ENCODE measurements at regions not wholly inside any gene's neighbourhood (a gene's known extent, or its start where the extent isn't known, plus 50 kb on each side); places are given as distances from the start of the nearest gene placed in this dataset.

DNA sequence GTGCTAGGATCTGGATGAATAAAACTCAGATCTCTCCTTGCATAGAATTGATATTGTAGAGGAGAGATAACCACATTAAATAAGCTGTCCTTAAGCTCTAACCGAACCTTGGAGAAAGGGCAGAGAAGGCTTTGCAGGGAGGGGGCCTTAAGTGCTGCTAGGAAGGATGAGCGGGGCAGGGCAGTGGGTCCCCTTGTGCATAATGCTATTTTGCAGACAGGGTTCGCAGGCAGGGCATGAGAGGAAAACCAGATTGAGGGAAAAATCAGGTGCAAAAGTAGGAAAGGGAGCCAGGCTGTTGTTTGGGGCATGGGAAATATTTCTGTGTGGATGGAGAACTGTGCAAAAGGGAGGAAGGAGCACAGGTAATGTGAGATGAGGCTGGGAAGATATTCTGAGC lies 383.0 kb upstream of the JARID2 start:
- TF ChIP-seq ESRRG (CRISPR knock-in tag; IDR thresholded peaks at IDR 0.05) (no peak), ISL1 (CRISPR knock-in tag; IDR thresholded peaks at IDR 0.05) (no peak), TCF4 (CRISPR knock-in tag; IDR thresholded peaks at IDR 0.05; ENCODE audit: borderline replicate concordance) (no peak)
- TF ChIP-seq, protein P1, sequence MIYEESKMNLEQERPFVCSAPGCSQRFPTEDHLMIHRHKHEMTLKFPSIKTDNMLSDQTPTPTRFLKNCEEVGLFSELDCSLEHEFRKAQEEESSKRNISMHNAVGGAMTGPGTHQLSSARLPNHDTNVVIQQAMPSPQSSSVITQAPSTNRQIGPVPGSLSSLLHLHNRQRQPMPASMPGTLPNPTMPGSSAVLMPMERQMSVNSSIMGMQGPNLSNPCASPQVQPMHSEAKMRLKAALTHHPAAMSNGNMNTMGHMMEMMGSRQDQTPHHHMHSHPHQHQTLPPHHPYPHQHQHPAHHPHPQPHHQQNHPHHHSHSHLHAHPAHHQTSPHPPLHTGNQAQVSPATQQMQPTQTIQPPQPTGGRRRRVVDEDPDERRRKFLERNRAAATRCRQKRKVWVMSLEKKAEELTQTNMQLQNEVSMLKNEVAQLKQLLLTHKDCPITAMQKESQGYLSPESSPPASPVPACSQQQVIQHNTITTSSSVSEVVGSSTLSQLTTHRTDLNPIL (CRISPR knock-in tag; IDR thresholded peaks at IDR 0.05; ENCODE audit: low read depth) = no peak
- ATAC-seq = no peak

DNA sequence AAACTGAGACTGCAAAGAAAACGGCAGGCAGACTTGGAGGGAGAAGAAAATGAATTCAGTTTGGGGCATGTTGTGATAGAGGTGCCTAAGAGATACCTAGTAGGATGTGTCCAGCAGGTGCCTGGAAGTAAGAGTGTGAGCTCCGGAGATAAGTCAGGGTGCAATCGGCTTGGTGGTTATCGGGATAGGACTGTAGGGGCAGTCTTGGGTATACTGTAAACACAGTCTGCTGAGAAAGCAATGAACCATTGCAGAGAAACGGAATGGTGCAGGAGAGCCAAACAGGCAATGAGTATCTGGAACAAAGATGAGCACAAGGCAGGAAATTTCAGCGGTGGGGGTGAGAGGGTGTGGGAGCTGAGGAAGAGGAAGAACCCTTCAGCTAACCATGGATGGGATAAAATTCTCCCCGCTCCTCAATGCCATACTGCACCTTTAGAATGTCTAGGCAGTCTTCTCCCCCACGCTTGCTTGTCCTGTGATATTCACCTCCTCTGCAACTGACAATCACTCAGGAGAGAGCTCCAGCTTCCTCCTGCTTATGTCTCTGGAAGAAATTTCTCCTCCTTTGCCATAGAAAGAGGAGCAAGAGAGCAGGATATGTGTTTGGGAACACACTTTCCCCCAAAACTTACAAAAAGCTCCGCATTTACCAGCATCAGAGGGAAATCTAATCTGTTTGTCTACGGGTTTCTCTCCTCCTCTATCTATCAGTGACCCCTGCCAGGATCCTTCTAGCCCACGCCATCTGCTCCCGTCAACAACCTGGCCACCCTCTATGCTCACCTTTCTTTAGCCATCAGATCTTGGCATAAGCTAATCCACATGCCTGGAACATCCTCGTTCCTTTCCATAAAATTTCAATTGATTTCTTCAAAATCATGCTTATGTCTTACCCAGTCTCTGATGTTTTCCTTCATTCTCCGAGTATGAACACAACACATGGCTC lies 381.7 kb upstream of the JARID2 start:
- no peak for TF ChIP-seq ZFP30 (CRISPR knock-in tag; IDR thresholded peaks at IDR 0.05)
- TF ChIP-seq, protein P2, sequence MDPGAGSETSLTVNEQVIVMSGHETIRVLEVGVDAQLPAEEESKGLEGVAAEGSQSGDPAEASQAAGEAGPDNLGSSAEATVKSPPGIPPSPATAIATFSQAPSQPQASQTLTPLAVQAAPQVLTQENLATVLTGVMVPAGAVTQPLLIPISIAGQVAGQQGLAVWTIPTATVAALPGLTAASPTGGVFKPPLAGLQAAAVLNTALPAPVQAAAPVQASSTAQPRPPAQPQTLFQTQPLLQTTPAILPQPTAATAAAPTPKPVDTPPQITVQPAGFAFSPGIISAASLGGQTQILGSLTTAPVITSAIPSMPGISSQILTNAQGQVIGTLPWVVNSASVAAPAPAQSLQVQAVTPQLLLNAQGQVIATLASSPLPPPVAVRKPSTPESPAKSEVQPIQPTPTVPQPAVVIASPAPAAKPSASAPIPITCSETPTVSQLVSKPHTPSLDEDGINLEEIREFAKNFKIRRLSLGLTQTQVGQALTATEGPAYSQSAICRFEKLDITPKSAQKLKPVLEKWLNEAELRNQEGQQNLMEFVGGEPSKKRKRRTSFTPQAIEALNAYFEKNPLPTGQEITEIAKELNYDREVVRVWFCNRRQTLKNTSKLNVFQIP (CRISPR knock-in tag; IDR thresholded peaks at IDR 0.05; ENCODE audit: borderline replicate concordance, low read depth) = no peak
- no peak for TF ChIP-seq OSR1 (CRISPR knock-in tag; IDR thresholded peaks at IDR 0.05)
- TF ChIP-seq ARNTL (CRISPR knock-in tag; IDR thresholded peaks at IDR 0.05; ENCODE audit: borderline replicate concordance, low read depth) = no peak
- TF ChIP-seq, protein P3, sequence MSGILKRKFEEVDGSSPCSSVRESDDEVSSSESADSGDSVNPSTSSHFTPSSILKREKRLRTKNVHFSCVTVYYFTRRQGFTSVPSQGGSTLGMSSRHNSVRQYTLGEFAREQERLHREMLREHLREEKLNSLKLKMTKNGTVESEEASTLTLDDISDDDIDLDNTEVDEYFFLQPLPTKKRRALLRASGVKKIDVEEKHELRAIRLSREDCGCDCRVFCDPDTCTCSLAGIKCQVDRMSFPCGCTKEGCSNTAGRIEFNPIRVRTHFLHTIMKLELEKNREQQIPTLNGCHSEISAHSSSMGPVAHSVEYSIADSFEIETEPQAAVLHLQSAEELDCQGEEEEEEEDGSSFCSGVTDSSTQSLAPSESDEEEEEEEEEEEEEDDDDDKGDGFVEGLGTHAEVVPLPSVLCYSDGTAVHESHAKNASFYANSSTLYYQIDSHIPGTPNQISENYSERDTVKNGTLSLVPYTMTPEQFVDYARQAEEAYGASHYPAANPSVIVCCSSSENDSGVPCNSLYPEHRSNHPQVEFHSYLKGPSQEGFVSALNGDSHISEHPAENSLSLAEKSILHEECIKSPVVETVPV (CRISPR knock-in tag; IDR thresholded peaks at IDR 0.05) = no peak
- no peak for TF ChIP-seq TOX (CRISPR knock-in tag; IDR thresholded peaks at IDR 0.05; ENCODE audit: borderline replicate concordance)
- TF ChIP-seq, protein P1 (CRISPR knock-in tag; IDR thresholded peaks at IDR 0.05; ENCODE audit: low read depth) = no peak
- no peak for TF ChIP-seq CSDC2 (CRISPR knock-in tag; IDR thresholded peaks at IDR 0.05)
- TF ChIP-seq ESRRG (CRISPR knock-in tag; IDR thresholded peaks at IDR 0.05) = no peak
- no peak for TF ChIP-seq ZNF70 (CRISPR knock-in tag; IDR thresholded peaks at IDR 0.05)
- no peak for TF ChIP-seq ZNF8 (CRISPR knock-in tag; IDR thresholded peaks at IDR 0.05)
- no peak for TF ChIP-seq PPARA (CRISPR knock-in tag; IDR thresholded peaks at IDR 0.05; ENCODE audit: borderline replicate concordance)
- TF ChIP-seq RARB (CRISPR knock-in tag; IDR thresholded peaks at IDR 0.05) = no peak
- TF ChIP-seq, protein P4, sequence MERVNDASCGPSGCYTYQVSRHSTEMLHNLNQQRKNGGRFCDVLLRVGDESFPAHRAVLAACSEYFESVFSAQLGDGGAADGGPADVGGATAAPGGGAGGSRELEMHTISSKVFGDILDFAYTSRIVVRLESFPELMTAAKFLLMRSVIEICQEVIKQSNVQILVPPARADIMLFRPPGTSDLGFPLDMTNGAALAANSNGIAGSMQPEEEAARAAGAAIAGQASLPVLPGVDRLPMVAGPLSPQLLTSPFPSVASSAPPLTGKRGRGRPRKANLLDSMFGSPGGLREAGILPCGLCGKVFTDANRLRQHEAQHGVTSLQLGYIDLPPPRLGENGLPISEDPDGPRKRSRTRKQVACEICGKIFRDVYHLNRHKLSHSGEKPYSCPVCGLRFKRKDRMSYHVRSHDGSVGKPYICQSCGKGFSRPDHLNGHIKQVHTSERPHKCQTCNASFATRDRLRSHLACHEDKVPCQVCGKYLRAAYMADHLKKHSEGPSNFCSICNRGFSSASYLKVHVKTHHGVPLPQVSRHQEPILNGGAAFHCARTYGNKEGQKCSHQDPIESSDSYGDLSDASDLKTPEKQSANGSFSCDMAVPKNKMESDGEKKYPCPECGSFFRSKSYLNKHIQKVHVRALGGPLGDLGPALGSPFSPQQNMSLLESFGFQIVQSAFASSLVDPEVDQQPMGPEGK (CRISPR knock-in tag; IDR thresholded peaks at IDR 0.05; ENCODE audit: borderline replicate concordance) = no peak
- no peak for TF ChIP-seq BACH2 (CRISPR knock-in tag; IDR thresholded peaks at IDR 0.05; ENCODE audit: borderline replicate concordance)
- TF ChIP-seq GLIS3 (CRISPR knock-in tag; IDR thresholded peaks at IDR 0.05) = no peak
- no peak for ATAC-seq

DNA sequence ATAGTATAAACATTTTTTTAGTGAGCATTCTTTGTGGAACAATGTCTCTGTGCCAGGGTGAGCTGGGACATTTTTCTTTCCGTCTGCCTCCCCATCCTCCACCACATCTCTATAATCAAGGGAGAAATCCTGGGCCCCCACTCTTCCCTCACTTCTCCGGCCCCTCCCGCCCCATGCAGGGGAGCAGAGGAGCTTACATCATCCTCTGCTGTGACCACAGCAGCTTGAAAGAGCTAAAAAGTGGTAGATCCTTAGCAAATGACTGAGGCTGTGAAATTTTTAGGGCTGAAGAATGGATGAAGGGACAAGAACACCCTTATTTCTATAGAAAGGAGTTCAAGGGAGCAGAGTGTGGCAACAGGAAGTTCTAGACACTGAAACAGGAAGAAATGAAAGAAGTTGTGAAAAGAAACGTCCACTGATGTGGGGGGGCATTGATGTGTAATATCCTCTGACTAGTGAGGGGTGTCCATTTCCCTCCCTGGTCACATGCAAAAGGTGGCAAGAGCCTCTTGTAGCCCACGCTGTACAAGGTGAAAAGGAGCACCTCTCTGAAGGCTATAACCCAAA lies 380.3 kb upstream of the JARID2 start:
- no peak for ATAC-seq
- TF ChIP-seq, protein P1 (CRISPR knock-in tag; IDR thresholded peaks at IDR 0.05; ENCODE audit: low read depth) = no peak
- no peak for TF ChIP-seq BACH2 (CRISPR knock-in tag; IDR thresholded peaks at IDR 0.05; ENCODE audit: borderline replicate concordance)
- TF ChIP-seq, protein P4 (CRISPR knock-in tag; IDR thresholded peaks at IDR 0.05; ENCODE audit: borderline replicate concordance) = no peak
- TF ChIP-seq PPARA (CRISPR knock-in tag; IDR thresholded peaks at IDR 0.05; ENCODE audit: borderline replicate concordance) = no peak
- TF ChIP-seq, protein P3 (CRISPR knock-in tag; IDR thresholded peaks at IDR 0.05) = no peak
- TF ChIP-seq ZFP3 (CRISPR knock-in tag; IDR thresholded peaks at IDR 0.05) = no peak
